ENCODE measurements at regions not wholly inside any gene's neighbourhood (a gene's known extent, or its start where the extent isn't known, plus 50 kb on each side); places are given as distances from the start of the nearest gene placed in this dataset.
"Not testable (repeated sequence)": the region's sequence is repeated elsewhere in the genome, so short reads cannot be mapped to it uniquely, and the experiment has no call there.

GRCh38 chr9:73976424-73976823 lies 520.7 kb upstream of the RORB start:
- not testable (repeated sequence) for H3K36me3 Mint-ChIP-seq, H3K4me1 Mint-ChIP-seq, H3K4me3 Mint-ChIP-seq, H3K27ac Mint-ChIP-seq, H3K27me3 Mint-ChIP-seq
- peaks cover 0 to 10% (median 0%) of the 10 kb centered on the region in 3 donors for H3K9me3 Mint-ChIP-seq

DNA sequence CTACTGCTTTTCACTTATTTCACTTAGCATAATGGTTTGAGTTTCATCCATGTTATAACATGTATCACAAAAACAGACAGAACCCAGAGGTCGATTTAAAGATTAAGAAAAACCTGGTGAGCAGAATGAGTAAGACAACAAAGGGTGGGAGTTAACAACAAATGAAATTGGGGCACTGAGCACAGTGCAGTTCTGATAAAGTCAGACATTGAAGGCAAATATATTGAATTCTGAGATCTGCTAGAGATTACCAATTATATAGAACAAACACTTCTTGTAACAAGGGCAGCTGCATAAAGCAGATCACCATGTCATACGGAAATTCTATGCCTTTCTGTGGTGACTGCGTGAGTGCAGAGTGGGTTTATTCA lies 517.3 kb upstream of the RORB start:
- H3K27ac Mint-ChIP-seq, result no peak overlapping the region
- no peaks in the 10 kb centered on the region for H3K36me3 Mint-ChIP-seq
- H3K4me1 Mint-ChIP-seq, result no peaks in the 10 kb centered on the region
- no peaks in the 10 kb centered on the region for H3K27me3 Mint-ChIP-seq
- peaks cover 0 to 5% (median 0%) of the 10 kb centered on the region in 3 donors for H3K9me3 Mint-ChIP-seq
- H3K4me3 Mint-ChIP-seq, result no peak overlapping the region

- no peaks in the 10 kb centered on the region for H3K4me1 Mint-ChIP-seq
- H3K4me3 Mint-ChIP-seq, result no peak overlapping the region
- no peaks in the 10 kb centered on the region for H3K27me3 Mint-ChIP-seq
- peaks cover under 1 to 7% (median 2%) of the 10 kb centered on the region in 3 donors for H3K9me3 Mint-ChIP-seq
- no peaks in the 10 kb centered on the region for H3K36me3 Mint-ChIP-seq
- no peak overlapping the region for H3K27ac Mint-ChIP-seq
These were observed 516.4 kb upstream of the RORB start for GRCh38 chr9:73980754-73981153.

DNA sequence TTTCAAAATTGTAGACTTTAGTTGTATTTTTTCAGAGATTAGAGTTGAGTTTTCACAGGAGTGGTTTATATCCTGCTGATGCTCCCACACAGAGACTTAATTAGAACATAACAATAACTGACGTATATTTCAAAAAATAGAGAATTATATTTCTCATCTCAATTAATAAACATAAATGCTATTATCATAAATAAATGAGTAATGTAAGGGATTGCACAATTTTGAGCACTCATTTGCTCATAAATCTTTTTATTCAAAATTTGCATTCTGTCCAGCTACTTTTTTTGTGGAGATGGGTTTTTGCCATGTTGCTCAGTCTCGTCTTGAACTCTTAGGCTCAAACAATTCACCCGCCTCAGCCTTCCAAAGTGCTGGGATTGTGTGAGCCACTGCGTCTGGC lies 515.7 kb upstream of the RORB start:
- H3K27ac Mint-ChIP-seq, result no peak overlapping the region
- H3K9me3 Mint-ChIP-seq, result peaks cover 2 to 10% (median 5%) of the 10 kb centered on the region in 3 donors
- no peak overlapping the region for H3K4me3 Mint-ChIP-seq
- H3K27me3 Mint-ChIP-seq, result no peaks in the 10 kb centered on the region
- no peaks in the 10 kb centered on the region for H3K4me1 Mint-ChIP-seq
- no peaks in the 10 kb centered on the region for H3K36me3 Mint-ChIP-seq

GRCh38 chr9:73995836-73996235 lies 501.3 kb upstream of the RORB start:
- no peaks in the 10 kb centered on the region for H3K27me3 Mint-ChIP-seq
- H3K4me3 Mint-ChIP-seq, result no peak overlapping the region
- no peak overlapping the region for H3K27ac Mint-ChIP-seq
- H3K9me3 Mint-ChIP-seq, result peaks cover 0 to 2% (median 0%) of the 10 kb centered on the region in 3 donors
- H3K36me3 Mint-ChIP-seq, result no peaks in the 10 kb centered on the region
- no peaks in the 10 kb centered on the region for H3K4me1 Mint-ChIP-seq

GRCh38 chr9:73996844-73997243 lies 500.3 kb upstream of the RORB start:
- no peak overlapping the region for H3K4me3 Mint-ChIP-seq
- H3K4me1 Mint-ChIP-seq, result no peaks in the 10 kb centered on the region
- H3K9me3 Mint-ChIP-seq, result no peaks in the 10 kb centered on the region
- no peak overlapping the region for H3K27ac Mint-ChIP-seq
- no peaks in the 10 kb centered on the region for H3K36me3 Mint-ChIP-seq
- no peaks in the 10 kb centered on the region for H3K27me3 Mint-ChIP-seq

DNA sequence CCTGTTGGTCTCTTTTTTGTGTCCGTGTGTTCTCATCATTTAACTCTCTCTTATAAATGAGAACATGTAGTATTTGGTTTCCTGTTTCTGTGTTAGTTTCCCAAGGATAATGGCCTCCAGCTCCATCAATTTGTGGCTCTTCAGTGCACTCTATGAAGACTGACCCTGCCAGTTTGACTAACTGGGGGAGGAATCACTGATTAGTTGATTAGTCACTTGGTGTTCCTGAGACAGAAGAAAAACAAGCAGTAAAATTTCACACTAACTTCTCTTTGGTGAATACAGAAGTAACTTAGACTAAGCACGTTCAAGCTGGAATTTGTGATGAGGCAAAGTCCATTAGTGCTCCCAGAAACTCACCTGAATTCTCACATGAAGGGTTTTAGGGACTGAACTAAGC lies 495.8 kb upstream of the RORB start:
- Mint-ChIP-seq H3K27me3 (no peaks in the 10 kb centered on the region), H3K27ac (no peak overlapping the region), H3K36me3 (no peaks in the 10 kb centered on the region), H3K4me3 (no peak overlapping the region), H3K4me1 (no peaks in the 10 kb centered on the region), H3K9me3 (peaks cover 0 to 6% (median 3%) of the 10 kb centered on the region in 3 donors)

DNA sequence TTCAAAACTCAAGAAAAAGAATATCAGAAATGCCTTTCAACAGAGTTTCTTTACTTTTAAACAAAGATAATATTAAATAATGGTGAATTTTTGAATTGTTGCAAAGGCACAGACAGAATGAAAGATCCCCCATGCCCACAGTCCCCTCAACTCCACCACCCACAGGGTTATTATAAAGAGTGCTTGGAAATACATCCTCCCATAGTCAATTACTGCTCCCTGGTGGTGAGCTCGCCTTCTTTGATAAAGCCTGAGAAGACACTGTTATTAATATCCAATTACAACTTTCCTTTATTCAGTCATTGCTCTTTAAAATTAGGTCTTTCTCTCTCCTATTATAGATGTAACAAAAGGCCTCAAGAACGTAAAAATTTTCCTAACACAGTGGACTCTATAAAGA lies 490.2 kb upstream of the RORB start:
- Mint-ChIP-seq H3K27me3 (no peaks in the 10 kb centered on the region), H3K9me3 (peaks cover 0 to 6% (median 3%) of the 10 kb centered on the region in 3 donors), H3K4me1 (no peaks in the 10 kb centered on the region)

DNA sequence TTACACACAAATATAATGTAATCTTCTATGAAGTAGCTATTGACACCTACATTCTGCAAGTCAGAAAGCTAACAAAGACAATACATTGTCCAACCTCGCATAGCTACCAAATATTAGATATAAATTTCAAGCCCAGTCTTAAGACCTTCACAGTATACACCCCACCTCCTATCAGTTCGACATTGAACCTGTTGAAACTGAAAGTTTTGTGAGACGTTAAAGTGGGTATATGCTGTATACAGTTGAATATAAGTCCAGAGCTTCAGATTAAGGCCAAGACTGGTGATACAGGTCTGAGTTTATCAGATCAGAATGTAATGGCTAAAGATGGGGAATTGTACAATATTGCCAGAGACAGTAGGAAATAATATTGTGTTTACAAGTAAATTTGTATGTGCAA lies 489.3 kb upstream of the RORB start:
- Mint-ChIP-seq H3K4me3 (no peak overlapping the region), H3K27me3 (no peaks in the 10 kb centered on the region), H3K27ac (no peak overlapping the region), H3K9me3 (peaks cover 0 to 2% (median 2%) of the 10 kb centered on the region in 3 donors), H3K4me1 (no peaks in the 10 kb centered on the region), H3K36me3 (no peaks in the 10 kb centered on the region)

More for the DNA sequence above, 490.2 kb upstream of the RORB start:
- Mint-ChIP-seq H3K4me3 (no peak overlapping the region), H3K36me3 (no peaks in the 10 kb centered on the region), H3K27ac (no peak overlapping the region)

GRCh38 chr9:74016004-74016403 lies 481.1 kb upstream of the RORB start:
- H3K4me1 Mint-ChIP-seq, result no peaks in the 10 kb centered on the region
- no peak overlapping the region for H3K4me3 Mint-ChIP-seq
- H3K9me3 Mint-ChIP-seq, result peaks cover 0 to 2% (median 0%) of the 10 kb centered on the region in 3 donors
- H3K36me3 Mint-ChIP-seq, result no peaks in the 10 kb centered on the region
- H3K27ac Mint-ChIP-seq, result no peak overlapping the region
- no peaks in the 10 kb centered on the region for H3K27me3 Mint-ChIP-seq

GRCh38 chr9:74025402-74025925 lies 471.7 kb upstream of the RORB start:
- Mint-ChIP-seq H3K36me3 (no peaks in the 10 kb centered on the region), H3K4me1 (no peaks in the 10 kb centered on the region), H3K27ac (no peak overlapping the region), H3K4me3 (no peak overlapping the region), H3K27me3 (no peaks in the 10 kb centered on the region), H3K9me3 (peaks cover 0 to 5% (median 3%) of the 10 kb centered on the region in 3 donors)

GRCh38 chr9:74032421-74032820 lies 464.7 kb upstream of the RORB start:
- no peaks in the 10 kb centered on the region for H3K4me1 Mint-ChIP-seq
- H3K27ac Mint-ChIP-seq, result no peak overlapping the region
- H3K9me3 Mint-ChIP-seq, result no peaks in the 10 kb centered on the region
- no peak overlapping the region for H3K4me3 Mint-ChIP-seq
- H3K36me3 Mint-ChIP-seq, result no peaks in the 10 kb centered on the region
- no peaks in the 10 kb centered on the region for H3K27me3 Mint-ChIP-seq

GRCh38 chr9:74035786-74036185 lies 461.3 kb upstream of the RORB start:
- Mint-ChIP-seq H3K36me3 (no peaks in the 10 kb centered on the region), H3K27ac (no peak overlapping the region), H3K9me3 (peaks cover 0 to under 1% (median 0%) of the 10 kb centered on the region in 3 donors), H3K4me3 (no peak overlapping the region), H3K4me1 (no peaks in the 10 kb centered on the region), H3K27me3 (no peaks in the 10 kb centered on the region)

GRCh38 chr9:74036549-74037231 lies 460.4 kb upstream of the RORB start:
- no peaks in the 10 kb centered on the region for H3K36me3 Mint-ChIP-seq
- H3K4me3 Mint-ChIP-seq, result no peak overlapping the region
- no peaks in the 10 kb centered on the region for H3K27me3 Mint-ChIP-seq
- peaks cover 0 to 4% (median 0%) of the 10 kb centered on the region in 3 donors for H3K9me3 Mint-ChIP-seq
- no peak overlapping the region for H3K27ac Mint-ChIP-seq
- H3K4me1 Mint-ChIP-seq, result no peaks in the 10 kb centered on the region

GRCh38 chr9:74037274-74037673 lies 459.9 kb upstream of the RORB start:
- H3K9me3 Mint-ChIP-seq, result peaks cover 0 to 9% (median 0%) of the 10 kb centered on the region in 3 donors

DNA sequence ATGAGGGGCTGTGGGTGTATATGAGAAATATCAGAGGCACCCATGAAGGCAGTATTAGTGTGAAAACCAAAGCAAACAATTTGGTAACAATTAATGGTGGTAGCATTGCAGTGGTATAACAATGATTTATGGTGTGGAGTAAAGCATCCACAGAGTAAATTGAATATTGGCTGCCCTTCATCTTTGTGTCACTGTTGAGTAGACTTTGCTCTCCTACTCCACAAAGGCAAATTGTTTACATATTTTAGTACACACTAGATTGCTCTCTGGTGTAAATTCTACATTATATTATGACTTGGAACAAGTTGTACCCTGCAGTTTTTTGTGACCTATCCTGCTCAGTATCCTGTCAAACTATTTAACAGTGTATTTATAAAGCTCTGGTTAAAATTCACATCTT lies 455.5 kb upstream of the RORB start:
- Mint-ChIP-seq H3K4me1 (no peaks in the 10 kb centered on the region), H3K27ac (no peak overlapping the region), H3K27me3 (no peaks in the 10 kb centered on the region), H3K4me3 (no peak overlapping the region), H3K36me3 (no peaks in the 10 kb centered on the region), H3K9me3 (peaks cover 0 to 9% (median 2%) of the 10 kb centered on the region in 3 donors)

More at GRCh38 chr9:74037274-74037673, 459.9 kb upstream of the RORB start:
- H3K27me3 Mint-ChIP-seq, result no peaks in the 10 kb centered on the region
- H3K36me3 Mint-ChIP-seq, result no peaks in the 10 kb centered on the region
- no peaks in the 10 kb centered on the region for H3K4me1 Mint-ChIP-seq
- no peak overlapping the region for H3K4me3 Mint-ChIP-seq
- H3K27ac Mint-ChIP-seq, result no peak overlapping the region

Data from IgD-negative memory B cell (primary cell).